B cell (primary cell): ENCODE measurements at regions not wholly inside any gene's neighbourhood (a gene's known extent, or its start where the extent isn't known, plus 50 kb on each side); places are given as distances from the start of the nearest gene placed in this dataset.
"Not testable (repeated sequence)": the region's sequence is repeated elsewhere in the genome, so short reads cannot be mapped to it uniquely, and the experiment has no call there.

Source experiments
- EZH2 ChIP-seq: IDR thresholded peaks from 2 replicates; pipeline ENCODE4 v1.6.1; 2012; ENCODE audit warnings: borderline replicate concordance, low read depth, mild to moderate bottlenecking, moderate library complexity, low read length; ENCODE audit not compliant: insufficient read depth, poor library complexity, severe bottlenecking
- TF ChIP-seq, protein P1 (sequence below): fragments of 200-600 bp; IDR thresholded peaks from one replicate; pipeline ENCODE4 v1.8.0; 2022; ENCODE audit warnings: antibody characterized with exemption, mild to moderate bottlenecking

DNA sequence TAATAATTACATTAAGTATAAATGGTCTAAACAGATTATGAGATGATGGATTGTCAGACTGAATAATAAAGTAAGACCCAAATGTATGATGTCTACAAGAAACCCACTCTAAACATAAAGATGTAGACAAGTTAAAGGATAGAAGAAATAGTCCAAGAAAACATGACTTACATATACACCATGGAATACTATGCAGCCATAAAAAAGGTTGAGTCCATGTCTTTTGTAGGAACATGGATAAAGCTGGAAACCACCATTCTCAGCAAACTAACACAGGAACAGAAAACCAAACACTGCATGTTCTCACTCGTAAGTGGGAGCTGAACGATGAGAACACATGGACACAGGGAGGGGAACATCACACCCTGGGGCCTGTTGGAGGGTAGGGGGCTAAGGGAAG lies 202.2 kb downstream of the ACTR3B start:
- TF ChIP-seq, protein P1, sequence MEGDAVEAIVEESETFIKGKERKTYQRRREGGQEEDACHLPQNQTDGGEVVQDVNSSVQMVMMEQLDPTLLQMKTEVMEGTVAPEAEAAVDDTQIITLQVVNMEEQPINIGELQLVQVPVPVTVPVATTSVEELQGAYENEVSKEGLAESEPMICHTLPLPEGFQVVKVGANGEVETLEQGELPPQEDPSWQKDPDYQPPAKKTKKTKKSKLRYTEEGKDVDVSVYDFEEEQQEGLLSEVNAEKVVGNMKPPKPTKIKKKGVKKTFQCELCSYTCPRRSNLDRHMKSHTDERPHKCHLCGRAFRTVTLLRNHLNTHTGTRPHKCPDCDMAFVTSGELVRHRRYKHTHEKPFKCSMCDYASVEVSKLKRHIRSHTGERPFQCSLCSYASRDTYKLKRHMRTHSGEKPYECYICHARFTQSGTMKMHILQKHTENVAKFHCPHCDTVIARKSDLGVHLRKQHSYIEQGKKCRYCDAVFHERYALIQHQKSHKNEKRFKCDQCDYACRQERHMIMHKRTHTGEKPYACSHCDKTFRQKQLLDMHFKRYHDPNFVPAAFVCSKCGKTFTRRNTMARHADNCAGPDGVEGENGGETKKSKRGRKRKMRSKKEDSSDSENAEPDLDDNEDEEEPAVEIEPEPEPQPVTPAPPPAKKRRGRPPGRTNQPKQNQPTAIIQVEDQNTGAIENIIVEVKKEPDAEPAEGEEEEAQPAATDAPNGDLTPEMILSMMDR = not testable (repeated sequence)
- not testable (repeated sequence) for TF ChIP-seq EZH2
